PC-9 (cell line): ENCODE measurements at regions not wholly inside any gene's neighbourhood (a gene's known extent, or its start where the extent isn't known, plus 50 kb on each side); places are given as distances from the start of the nearest gene placed in this dataset.

Experiments used
- BruUV-seq: library from RNA; stranded (reverse); fragments of 400-500 nt; replicated peaks from 2 replicates; lab custom pipeline; 2021; lab: Mats Ljungman, UMichigan
- CTCF ChIA-PET: fragments of 300-600 bp; sonication (Branson Sonifier 250); formaldehyde crosslinking; loops from one replicate; lab custom pipeline; 2022; ENCODE audit warnings: antibody characterized with exemption; lab: Charles Lee
- POLR2A ChIA-PET: fragments of 300-600 bp; sonication (Branson Sonifier 250); formaldehyde crosslinking; loops from one replicate; lab custom pipeline; 2022; ENCODE audit warnings: antibody characterized with exemption; ENCODE audit not compliant: unreplicated experiment; lab: Charles Lee
- DNase-seq, 2 experiments: peaks; one replicate each; pipeline versions ENCODE4 v3.0.0 to v3.0.0-alpha.2; 2015 to 2022; ENCODE audit warnings: mixed read lengths in 1 of 2
- H2AFZ ChIP-seq: fragments of 200-600 bp; sonication (generic); 2 replicates; pipeline ENCODE4 v1.8.1; 2017; ENCODE audit warnings: antibody characterized with exemption
- H3F3A ChIP-seq: fragments of 200-600 bp; sonication (generic); 2 replicates; pipeline ENCODE4 v1.8.1; 2017; ENCODE audit warnings: antibody characterized with exemption, mild to moderate bottlenecking, low read depth; ENCODE audit not compliant: insufficient read depth
- H3K27ac ChIP-seq: fragments of 200-600 bp; sonication (generic); 2 replicates; pipeline ENCODE4 v1.6.1; 2016; ENCODE audit warnings: mixed run types
- H3K27me3 ChIP-seq: fragments of 200-600 bp; sonication (generic); 2 replicates; pipeline ENCODE4 v1.6.1; 2016; ENCODE audit warnings: low read depth, mixed run types; ENCODE audit not compliant: insufficient read depth
- H3K36me3 ChIP-seq: fragments of 200-600 bp; sonication (generic); 2 replicates; pipeline ENCODE4 v1.6.1; 2016; ENCODE audit warnings: low read depth, mixed run types
- H3K4me1 ChIP-seq: fragments of 200-600 bp; sonication (generic); replicated peaks from 2 replicates; pipeline ENCODE4 v1.6.1; 2016; ENCODE audit warnings: mixed run types; ENCODE audit not compliant: insufficient read depth
- H3K4me2 ChIP-seq: fragments of 200-600 bp; sonication (generic); 2 replicates; pipeline ENCODE4 v1.6.1; 2017; ENCODE audit warnings: mixed run types
- H3K4me3 ChIP-seq: fragments of 200-600 bp; sonication (generic); 2 replicates; pipeline ENCODE4 v1.6.1; 2016; ENCODE audit warnings: mixed run types
- H3K79me2 ChIP-seq: fragments of 200-600 bp; sonication (generic); 2 replicates; pipeline ENCODE4 v1.6.1; 2017; ENCODE audit warnings: low read depth, mixed run types
- H3K9me2 ChIP-seq: fragments of 200-600 bp; sonication (generic); 2 replicates; pipeline ENCODE4 v1.8.1; 2017; ENCODE audit warnings: mild to moderate bottlenecking; ENCODE audit not compliant: insufficient read depth
- H3K9me3 ChIP-seq: fragments of 200-600 bp; sonication (generic); 2 replicates; pipeline ENCODE4 v1.8.1; 2016; ENCODE audit warnings: low read depth; ENCODE audit not compliant: insufficient read depth
- H4K20me1 ChIP-seq: fragments of 200-600 bp; sonication (generic); 2 replicates; pipeline ENCODE4 v1.8.1; 2017; ENCODE audit not compliant: insufficient read depth
- CTCF ChIP-seq: fragments of 200-600 bp; sonication (generic); conservative IDR thresholded peaks from 2 replicates; pipeline ENCODE4 v1.6.1; 2017; ENCODE audit warnings: mixed run types, antibody characterized with exemption, mild to moderate bottlenecking, moderate library complexity
- EZH2 ChIP-seq: fragments of 200-600 bp; sonication (generic); IDR thresholded peaks from 2 replicates; pipeline ENCODE4 v1.8.0; 2017; ENCODE audit warnings: antibody characterized with exemption, low read depth
- intact Hi-C: fragments of 100-400 bp; cut with micrococcal nuclease; formaldehyde crosslinking; loops from one replicate; pipeline ENCODE4 v1.10.0; 2022; ENCODE audit not compliant: unreplicated experiment

GRCh38 chr2:239584986-239585385 is 184.2 kb upstream of the HDAC4 start:
- no peak overlapping the region for H3K4me2 ChIP-seq
- ChIA-PET CTCF (no interaction called here), POLR2A (no interaction called here)
- no TSS peak for BruUV-seq
- no peaks in the 10 kb centered on the region; the same call in 1 of the 2 replicates for H3K9me3 ChIP-seq
- H3K36me3 ChIP-seq: no peaks in the 10 kb centered on the region
- H3K4me1 ChIP-seq: no peaks in the 10 kb centered on the region
- no peaks in the 10 kb centered on the region for H3K9me2 ChIP-seq
- no peak overlapping the region for H3K4me3 ChIP-seq
- no peaks in the 10 kb centered on the region for H3F3A ChIP-seq
- peaks cover 100% of the 10 kb centered on the region for H3K27me3 ChIP-seq
- no peaks in the 10 kb centered on the region for H3K79me2 ChIP-seq
- DNase-seq: no peak
- no peak overlapping the region for H3K27ac ChIP-seq
- TF ChIP-seq EZH2 (no peak), CTCF (no peak)
- H4K20me1 ChIP-seq: no peaks in the 10 kb centered on the region
- H2AFZ ChIP-seq: no peak overlapping the region
- intact Hi-C loops: no loop called here

- no peak for TF ChIP-seq CTCF
- H3K79me2 ChIP-seq: no peaks in the 10 kb centered on the region
- no peaks in the 10 kb centered on the region for H3K4me1 ChIP-seq
- no peak overlapping the region for H2AFZ ChIP-seq
- no peaks in the 10 kb centered on the region for H4K20me1 ChIP-seq
- H3F3A ChIP-seq: no peaks in the 10 kb centered on the region
- no peaks in the 10 kb centered on the region; the same call in 1 of the 2 replicates for H3K9me3 ChIP-seq
- H3K4me2 ChIP-seq: no peak overlapping the region
- no peak for DNase-seq
- H3K27me3 ChIP-seq: peaks cover 100% of the 10 kb centered on the region
- no peak overlapping the region for H3K27ac ChIP-seq
- H3K36me3 ChIP-seq: no peaks in the 10 kb centered on the region
- POLR2A ChIA-PET: no interaction called here
- H3K9me2 ChIP-seq: no peaks in the 10 kb centered on the region
- intact Hi-C loops: no loop called here
- BruUV-seq: no TSS peak
- CTCF ChIA-PET: no interaction called here
- H3K4me3 ChIP-seq: no peak overlapping the region
These were observed 183.3 kb upstream of the HDAC4 start for GRCh38 chr2:239583879-239584859.

- ChIA-PET POLR2A (no interaction called here), CTCF (no interaction called here)
- no peak overlapping the region for H3K4me3 ChIP-seq
- peaks cover 100% of the 10 kb centered on the region for H3K27me3 ChIP-seq
- H3K4me1 ChIP-seq: no peaks in the 10 kb centered on the region
- no peaks in the 10 kb centered on the region for H3K36me3 ChIP-seq
- intact Hi-C loops: no loop called here
- H3K4me2 ChIP-seq: no peak overlapping the region
- H3K79me2 ChIP-seq: no peaks in the 10 kb centered on the region
- BruUV-seq: no TSS peak
- DNase-seq: no peak
- no peaks in the 10 kb centered on the region for H4K20me1 ChIP-seq
- H3K9me3 ChIP-seq: no peaks in the 10 kb centered on the region; the same call in 1 of the 2 replicates
- no peak overlapping the region for H3K27ac ChIP-seq
- H3F3A ChIP-seq: no peaks in the 10 kb centered on the region
- no peak for TF ChIP-seq CTCF
- no peak for TF ChIP-seq EZH2
- H3K9me2 ChIP-seq: no peaks in the 10 kb centered on the region
- no peak overlapping the region for H2AFZ ChIP-seq
These were observed 182.5 kb upstream of the HDAC4 start for GRCh38 chr2:239583171-239583878.
